ENCODE measurements at regions not wholly inside any gene's neighbourhood (a gene's known extent, or its start where the extent isn't known, plus 50 kb on each side); places are given as distances from the start of the nearest gene placed in this dataset.
"Not testable (repeated sequence)": the region's sequence is repeated elsewhere in the genome, so short reads cannot be mapped to it uniquely, and the experiment has no call there.

GRCh38 chr16:58855291-58855863, 121.3 kb upstream of the GOT2 start:
- DNase-seq (ENCODE audit: low spot score): no peak
- in situ Hi-C loops (cut with HindIII; ENCODE audit: low sequenced_read_pairs): no loop called here

GRCh38 chr16:58853854-58854791, 120.0 kb upstream of the GOT2 start:
- in situ Hi-C loops (cut with HindIII; ENCODE audit: low sequenced_read_pairs): no loop called here
- DNase-seq (ENCODE audit: low spot score): no peak

- in situ Hi-C loops (cut with HindIII; ENCODE audit: low sequenced_read_pairs): no loop called here
- DNase-seq (ENCODE audit: low spot score): no peak
Observed at GRCh38 chr16:58850678-58851020, 116.5 kb upstream of the GOT2 start.

- no peak for DNase-seq (ENCODE audit: low spot score)
- in situ Hi-C loops (cut with HindIII; ENCODE audit: low sequenced_read_pairs): no loop called here
Observed at GRCh38 chr16:58850019-58850677, 116.0 kb upstream of the GOT2 start.

GRCh38 chr16:58848662-58849002, 114.5 kb upstream of the GOT2 start:
- in situ Hi-C loops (cut with HindIII; ENCODE audit: low sequenced_read_pairs): no loop called here
- DNase-seq (ENCODE audit: low spot score): no peak

DNA sequence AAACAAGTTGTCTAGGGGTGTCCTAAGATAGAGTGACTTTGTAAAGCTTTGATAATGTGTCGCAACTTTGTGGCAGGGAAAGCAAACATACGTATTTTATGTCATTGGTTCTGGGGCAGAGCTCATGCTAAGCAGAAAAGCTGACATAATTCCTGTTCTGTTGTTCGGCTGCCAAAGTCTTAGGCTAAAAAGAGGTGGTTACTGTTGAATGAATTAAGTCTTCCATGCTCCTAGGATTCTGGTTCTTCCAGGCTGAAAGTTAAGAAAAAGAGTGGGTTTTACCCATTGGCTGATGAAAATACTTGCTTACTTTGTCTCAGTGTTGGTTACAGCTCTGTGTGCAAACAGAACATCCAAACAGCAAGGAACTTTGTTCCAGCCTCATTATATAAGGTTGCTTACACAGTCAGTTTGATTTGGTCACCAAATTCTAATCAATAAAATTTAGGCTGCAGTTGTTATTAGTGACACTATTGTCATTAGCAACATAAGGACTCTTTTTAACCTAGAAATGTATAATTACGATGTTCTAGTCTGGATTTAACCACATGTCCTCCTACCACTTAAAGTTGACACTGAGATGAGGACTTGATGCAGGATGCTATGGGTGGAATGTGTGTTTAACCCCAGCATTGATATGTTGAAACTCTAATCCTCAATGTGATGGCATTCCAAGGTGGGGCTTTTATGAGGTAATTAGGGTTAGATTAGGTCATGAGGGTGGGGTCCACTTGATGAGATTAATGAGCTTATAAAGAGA, 114.0 kb upstream of the GOT2 start:
- in situ Hi-C loops (cut with HindIII; ENCODE audit: low sequenced_read_pairs): no loop called here
- no peak for DNase-seq (ENCODE audit: low spot score)

- DNase-seq (ENCODE audit: low spot score); in situ Hi-C loops (cut with HindIII; ENCODE audit: low sequenced_read_pairs): not testable (repeated sequence)
Observed at GRCh38 chr16:58846226-58846625, 112.1 kb upstream of the GOT2 start.

- in situ Hi-C loops (cut with HindIII; ENCODE audit: low sequenced_read_pairs): no loop called here
- no peak for DNase-seq (ENCODE audit: low spot score)
Observed at GRCh38 chr16:58843675-58844074, 109.6 kb upstream of the GOT2 start.

DNA sequence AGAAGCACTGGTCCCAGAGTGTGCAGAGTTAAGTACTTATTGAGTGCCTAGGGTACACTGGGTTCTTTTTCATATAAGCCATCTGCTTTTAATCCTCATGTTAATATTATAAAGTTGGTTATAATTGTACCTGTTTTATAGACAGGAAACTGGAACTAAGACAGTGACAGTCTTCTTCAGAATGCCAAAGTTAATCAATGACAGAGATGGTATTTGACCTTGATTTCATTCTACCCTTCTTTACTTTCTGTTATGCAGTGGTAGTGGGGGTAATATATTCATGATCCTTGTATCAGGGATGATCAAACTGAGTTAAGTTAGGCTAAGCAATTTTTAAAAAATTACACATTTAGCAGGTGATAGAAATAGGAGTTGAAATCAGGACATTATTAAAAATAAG, 108.6 kb upstream of the GOT2 start:
- DNase-seq (ENCODE audit: low spot score): no peak
- in situ Hi-C loops (cut with HindIII; ENCODE audit: low sequenced_read_pairs): no loop called here

- no peak for DNase-seq (ENCODE audit: low spot score)
- in situ Hi-C loops (cut with HindIII; ENCODE audit: low sequenced_read_pairs): no loop called here
Observed at GRCh38 chr16:58842156-58842555, 108.0 kb upstream of the GOT2 start.

- no peak for DNase-seq (ENCODE audit: low spot score)
- in situ Hi-C loops (cut with HindIII; ENCODE audit: low sequenced_read_pairs): no loop called here
Observed at GRCh38 chr16:58837950-58838349, 103.8 kb upstream of the GOT2 start.

GRCh38 chr16:58836427-58836826, 102.3 kb upstream of the GOT2 start:
- in situ Hi-C loops (cut with HindIII; ENCODE audit: low sequenced_read_pairs): no loop called here
- DNase-seq (ENCODE audit: low spot score): no peak

DNA sequence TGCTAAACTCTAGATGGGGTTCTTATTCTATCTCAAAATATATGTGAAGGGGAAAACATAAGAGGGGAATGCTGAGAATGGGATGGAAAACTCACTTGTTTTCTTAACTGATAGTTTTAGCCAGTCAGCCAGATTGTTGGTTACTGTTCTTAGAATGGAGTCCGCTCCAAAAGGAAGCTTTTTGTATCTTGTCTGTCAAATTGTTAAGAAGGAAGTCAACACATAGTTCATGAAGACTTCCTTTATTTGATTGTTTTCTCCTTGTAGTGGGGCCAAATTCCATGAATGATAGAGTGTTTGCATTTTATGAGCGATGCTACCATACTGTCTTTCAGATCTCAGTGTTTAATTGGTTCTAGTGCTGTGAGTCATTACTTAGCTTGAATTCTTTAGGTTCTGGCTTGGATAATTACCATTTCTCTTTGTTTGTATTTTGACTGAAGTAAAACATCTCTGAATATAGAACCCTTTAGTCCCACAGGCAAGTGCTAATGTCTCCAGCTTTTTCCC, 98.3 kb upstream of the GOT2 start:
- no peak for DNase-seq (ENCODE audit: low spot score)
- in situ Hi-C loops (cut with HindIII; ENCODE audit: low sequenced_read_pairs): no loop called here

- in situ Hi-C loops (cut with HindIII; ENCODE audit: low sequenced_read_pairs): no loop called here
Observed at GRCh38 chr16:58831386-58831785, 97.3 kb upstream of the GOT2 start.

DNA sequence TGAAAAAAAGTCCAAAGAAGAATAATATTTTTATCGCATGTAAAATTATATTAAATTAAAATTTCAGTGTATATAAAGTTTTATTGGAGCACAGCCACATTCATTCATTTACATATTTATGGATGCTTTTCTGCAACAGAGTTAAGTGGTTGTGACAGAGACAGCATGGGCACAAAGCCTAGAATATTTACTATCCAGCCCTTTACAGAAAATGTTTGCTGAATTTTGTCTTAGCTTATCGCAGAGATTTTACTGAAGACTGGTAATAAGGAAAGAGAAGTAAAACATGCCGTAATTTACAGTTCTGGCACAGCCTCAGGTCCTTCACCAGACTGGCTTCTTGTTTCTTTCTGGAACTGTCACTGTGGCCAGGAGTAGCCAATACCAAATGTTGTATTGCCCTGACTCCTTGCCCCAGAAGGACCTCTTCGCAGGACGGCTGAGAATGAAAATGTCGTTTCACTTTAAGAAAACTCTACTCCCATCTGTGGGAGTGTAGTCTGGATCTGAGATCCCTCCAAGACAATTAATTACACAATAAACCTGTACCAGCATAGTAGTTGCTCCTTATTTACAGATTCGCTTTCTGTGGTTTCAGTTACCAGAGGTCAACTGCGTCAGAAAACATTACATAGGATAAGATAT, 94.9 kb upstream of the GOT2 start:
- DNase-seq (ENCODE audit: low spot score): no peak
- in situ Hi-C loops (cut with HindIII; ENCODE audit: low sequenced_read_pairs): no loop called here

More at GRCh38 chr16:58831386-58831785, 97.3 kb upstream of the GOT2 start:
- no peak for DNase-seq (ENCODE audit: low spot score)

DNA sequence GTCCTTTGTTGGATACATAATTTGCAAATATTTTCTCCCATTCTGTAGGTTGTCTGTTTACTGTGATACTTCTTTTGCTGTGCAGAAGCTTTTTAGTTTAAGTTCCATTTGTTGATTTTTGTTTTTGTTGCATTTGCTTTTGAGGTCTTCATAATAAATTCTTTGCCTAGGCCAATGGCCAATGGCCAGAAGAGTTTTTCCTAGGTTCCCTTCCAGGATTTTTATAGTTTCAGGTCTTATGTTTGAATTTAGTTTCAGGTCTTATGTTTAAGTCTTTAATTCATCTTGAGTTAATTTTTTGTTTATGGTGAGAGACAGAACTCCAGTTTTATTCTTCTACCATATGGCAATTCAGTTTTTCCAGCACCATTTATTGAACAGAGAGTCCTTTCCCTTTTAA, 90.1 kb upstream of the GOT2 start:
- in situ Hi-C loops (cut with HindIII; ENCODE audit: low sequenced_read_pairs): no loop called here
- DNase-seq (ENCODE audit: low spot score): no peak

DNA sequence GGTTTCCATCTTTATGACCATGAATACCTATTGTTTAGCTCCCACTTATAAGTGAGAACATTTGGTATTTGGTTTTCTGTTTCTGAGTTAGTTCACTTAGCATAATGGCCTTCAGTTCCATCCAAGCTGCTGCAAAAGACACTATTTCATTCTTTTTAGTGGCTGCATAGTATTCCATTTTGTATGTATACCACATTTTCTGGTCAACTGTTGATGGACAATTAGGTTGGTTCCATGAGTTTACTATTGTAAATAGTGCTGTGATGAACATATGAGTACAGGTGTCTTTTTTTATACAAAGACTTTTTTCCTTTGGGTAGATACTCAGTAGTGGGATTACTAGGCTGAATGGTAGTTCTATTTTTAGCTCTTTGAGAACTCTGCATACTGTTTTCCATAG, 87.8 kb upstream of the GOT2 start:
- in situ Hi-C loops (cut with HindIII; ENCODE audit: low sequenced_read_pairs): no loop called here
- DNase-seq (ENCODE audit: low spot score): no peak

GRCh38 chr16:58820411-58820810, 86.3 kb upstream of the GOT2 start:
- no peak for DNase-seq (ENCODE audit: low spot score)
- in situ Hi-C loops (cut with HindIII; ENCODE audit: low sequenced_read_pairs): no loop called here

DNA sequence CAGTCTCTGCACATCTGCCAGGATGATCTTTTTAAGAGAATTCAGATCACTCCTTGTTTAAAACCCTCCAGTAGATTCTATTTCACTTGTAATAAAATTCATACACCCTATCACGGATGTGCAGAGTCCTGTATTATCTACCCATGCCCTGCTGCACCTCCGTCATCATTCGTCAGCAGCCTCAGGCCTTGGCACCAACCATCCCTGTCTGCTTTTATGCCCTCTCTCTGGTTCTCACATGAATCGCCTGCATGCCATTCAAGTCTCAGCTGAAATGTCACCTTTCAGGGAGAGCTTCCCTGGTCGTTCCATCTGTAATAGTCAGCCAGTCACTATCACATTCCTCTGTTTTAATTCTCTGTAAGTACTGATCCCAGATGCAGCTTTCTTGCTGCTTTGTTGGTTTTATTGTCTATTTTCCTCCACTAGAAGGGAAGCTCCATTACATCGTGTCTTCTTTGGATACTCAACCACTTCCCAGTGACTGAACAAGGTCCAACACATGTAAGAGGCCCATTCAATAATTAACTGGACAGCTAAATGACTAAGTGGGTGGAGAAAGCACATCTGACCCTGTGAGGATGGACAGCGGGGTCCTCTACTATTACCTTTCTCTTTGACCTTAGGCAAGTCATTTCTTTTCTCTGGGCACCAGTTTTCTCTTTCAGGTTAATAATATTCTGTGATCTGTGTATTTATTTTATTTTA, 81.2 kb upstream of the GOT2 start:
- in situ Hi-C loops (cut with HindIII; ENCODE audit: low sequenced_read_pairs): no loop called here
- no peak for DNase-seq (ENCODE audit: low spot score)
